HL-60 (cell line): ENCODE measurements at regions not wholly inside any gene's neighbourhood (a gene's known extent, or its start where the extent isn't known, plus 50 kb on each side); places are given as distances from the start of the nearest gene placed in this dataset.

Source experiments
- DNase-seq, 2 experiments: peaks; one replicate each; pipeline ENCODE4 v3.0.0-alpha.2; 2010 to 2020; ENCODE audit warnings: low read depth in 1 of 2, low spot score in 1 of 2
- H3K27ac ChIP-seq: fragments of 250-450 bp; sonication (Bioruptor Pico); replicated peaks from 2 replicates; pipeline ENCODE4 v1.5.1; 2020; ENCODE audit warnings: mild to moderate bottlenecking, moderate library complexity
- H3K27me3 ChIP-seq: fragments of 250-450 bp; sonication (Bioruptor Pico); 2 replicates; pipeline ENCODE4 v1.5.1; 2021; ENCODE audit warnings: mild to moderate bottlenecking, moderate library complexity; ENCODE audit not compliant: insufficient read depth, poor library complexity, severe bottlenecking
- H3K4me3 ChIP-seq: replicated peaks from 2 replicates; pipeline ENCODE4 v1.5.1; 2011; ENCODE audit warnings: mild to moderate bottlenecking, control low read depth, low read length; ENCODE audit not compliant: insufficient read depth
- GABPA ChIP-seq: IDR thresholded peaks from 2 replicates; pipeline ENCODE4 v1.6.1; 2012; ENCODE audit warnings: low read depth
- POLR2AphosphoS5 ChIP-seq: IDR thresholded peaks from 2 replicates; pipeline ENCODE4 v1.6.1; 2012; ENCODE audit warnings: low read depth
- SPI1 ChIP-seq: IDR thresholded peaks from 2 replicates; pipeline ENCODE4 v1.6.1; 2012; ENCODE audit warnings: low read depth, mild to moderate bottlenecking, borderline replicate concordance
- TF ChIP-seq, protein P1 (sequence below): IDR thresholded peaks from one replicate; pipeline ENCODE4 v1.5.1; 2011; ENCODE audit warnings: low read length, control low read depth, inconsistent platforms; ENCODE audit not compliant: insufficient read depth
- TF ChIP-seq, protein P2 (sequence below): IDR thresholded peaks from 2 replicates; pipeline ENCODE4 v1.6.1; 2012; ENCODE audit warnings: low read depth; ENCODE audit not compliant: insufficient replicate concordance

DNA sequence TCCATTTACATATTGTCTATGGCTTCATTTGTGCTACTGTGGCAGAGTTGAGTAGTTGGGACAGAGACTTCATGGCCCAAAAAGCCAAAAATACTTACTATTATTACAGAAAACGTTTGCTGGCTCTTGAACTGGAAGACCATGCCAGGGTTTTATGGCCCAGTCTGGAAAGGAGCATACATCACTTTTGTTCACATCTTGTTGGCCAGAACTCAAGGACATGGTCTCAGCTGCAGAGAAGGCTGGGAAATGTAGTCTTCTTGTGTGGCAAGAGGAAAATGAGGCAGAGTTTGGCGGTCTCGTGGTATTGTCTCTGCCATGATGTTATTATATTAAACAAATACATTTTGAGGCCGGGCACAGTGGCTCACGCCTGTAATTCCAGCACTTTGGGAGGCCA lies 509.6 kb downstream of the MED13L start:
- no peak overlapping the region for H3K4me3 ChIP-seq
- H3K27ac ChIP-seq = no peak overlapping the region
- DNase-seq = no peak
- peaks cover 4% of the 10 kb centered on the region for H3K27me3 ChIP-seq
- TF ChIP-seq SPI1 = no peak
- TF ChIP-seq POLR2AphosphoS5 = no peak
- TF ChIP-seq, protein P1, sequence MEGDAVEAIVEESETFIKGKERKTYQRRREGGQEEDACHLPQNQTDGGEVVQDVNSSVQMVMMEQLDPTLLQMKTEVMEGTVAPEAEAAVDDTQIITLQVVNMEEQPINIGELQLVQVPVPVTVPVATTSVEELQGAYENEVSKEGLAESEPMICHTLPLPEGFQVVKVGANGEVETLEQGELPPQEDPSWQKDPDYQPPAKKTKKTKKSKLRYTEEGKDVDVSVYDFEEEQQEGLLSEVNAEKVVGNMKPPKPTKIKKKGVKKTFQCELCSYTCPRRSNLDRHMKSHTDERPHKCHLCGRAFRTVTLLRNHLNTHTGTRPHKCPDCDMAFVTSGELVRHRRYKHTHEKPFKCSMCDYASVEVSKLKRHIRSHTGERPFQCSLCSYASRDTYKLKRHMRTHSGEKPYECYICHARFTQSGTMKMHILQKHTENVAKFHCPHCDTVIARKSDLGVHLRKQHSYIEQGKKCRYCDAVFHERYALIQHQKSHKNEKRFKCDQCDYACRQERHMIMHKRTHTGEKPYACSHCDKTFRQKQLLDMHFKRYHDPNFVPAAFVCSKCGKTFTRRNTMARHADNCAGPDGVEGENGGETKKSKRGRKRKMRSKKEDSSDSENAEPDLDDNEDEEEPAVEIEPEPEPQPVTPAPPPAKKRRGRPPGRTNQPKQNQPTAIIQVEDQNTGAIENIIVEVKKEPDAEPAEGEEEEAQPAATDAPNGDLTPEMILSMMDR = no peak
- TF ChIP-seq GABPA = no peak
- TF ChIP-seq, protein P2, sequence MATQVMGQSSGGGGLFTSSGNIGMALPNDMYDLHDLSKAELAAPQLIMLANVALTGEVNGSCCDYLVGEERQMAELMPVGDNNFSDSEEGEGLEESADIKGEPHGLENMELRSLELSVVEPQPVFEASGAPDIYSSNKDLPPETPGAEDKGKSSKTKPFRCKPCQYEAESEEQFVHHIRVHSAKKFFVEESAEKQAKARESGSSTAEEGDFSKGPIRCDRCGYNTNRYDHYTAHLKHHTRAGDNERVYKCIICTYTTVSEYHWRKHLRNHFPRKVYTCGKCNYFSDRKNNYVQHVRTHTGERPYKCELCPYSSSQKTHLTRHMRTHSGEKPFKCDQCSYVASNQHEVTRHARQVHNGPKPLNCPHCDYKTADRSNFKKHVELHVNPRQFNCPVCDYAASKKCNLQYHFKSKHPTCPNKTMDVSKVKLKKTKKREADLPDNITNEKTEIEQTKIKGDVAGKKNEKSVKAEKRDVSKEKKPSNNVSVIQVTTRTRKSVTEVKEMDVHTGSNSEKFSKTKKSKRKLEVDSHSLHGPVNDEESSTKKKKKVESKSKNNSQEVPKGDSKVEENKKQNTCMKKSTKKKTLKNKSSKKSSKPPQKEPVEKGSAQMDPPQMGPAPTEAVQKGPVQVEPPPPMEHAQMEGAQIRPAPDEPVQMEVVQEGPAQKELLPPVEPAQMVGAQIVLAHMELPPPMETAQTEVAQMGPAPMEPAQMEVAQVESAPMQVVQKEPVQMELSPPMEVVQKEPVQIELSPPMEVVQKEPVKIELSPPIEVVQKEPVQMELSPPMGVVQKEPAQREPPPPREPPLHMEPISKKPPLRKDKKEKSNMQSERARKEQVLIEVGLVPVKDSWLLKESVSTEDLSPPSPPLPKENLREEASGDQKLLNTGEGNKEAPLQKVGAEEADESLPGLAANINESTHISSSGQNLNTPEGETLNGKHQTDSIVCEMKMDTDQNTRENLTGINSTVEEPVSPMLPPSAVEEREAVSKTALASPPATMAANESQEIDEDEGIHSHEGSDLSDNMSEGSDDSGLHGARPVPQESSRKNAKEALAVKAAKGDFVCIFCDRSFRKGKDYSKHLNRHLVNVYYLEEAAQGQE = no peak

DNA sequence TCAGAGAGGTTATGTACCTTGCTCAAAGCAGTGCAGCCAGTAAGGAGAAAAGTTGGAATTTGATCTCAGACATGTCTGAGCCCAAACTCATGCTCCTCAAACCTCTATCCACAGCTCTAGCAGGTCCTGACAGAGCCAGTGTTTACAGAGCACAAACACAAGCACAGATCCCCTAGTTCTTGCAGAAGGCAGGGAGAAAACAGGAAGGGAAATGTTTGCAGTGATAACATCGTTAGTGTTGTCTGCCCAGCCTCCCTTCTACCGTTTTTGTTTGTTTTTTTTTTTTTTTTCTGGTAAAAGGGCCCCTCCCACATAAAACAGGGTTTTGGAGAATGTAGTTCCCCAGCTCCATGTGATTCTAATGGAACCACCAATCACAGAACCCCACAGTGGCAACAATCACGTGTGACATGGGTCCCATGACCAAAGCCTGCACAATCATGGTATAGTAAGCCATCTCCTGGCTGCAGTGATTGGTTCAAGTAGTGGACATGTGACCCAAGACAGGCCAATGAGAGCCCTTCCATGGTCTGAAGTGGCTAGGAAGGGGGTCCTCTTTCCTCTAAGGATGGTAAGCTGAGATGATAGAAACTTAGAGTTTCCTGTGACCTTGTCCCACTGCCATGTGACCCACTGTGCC lies 513.4 kb downstream of the MED13L start:
- no peak overlapping the region for H3K27ac ChIP-seq
- no peak overlapping the region for H3K4me3 ChIP-seq
- TF ChIP-seq POLR2AphosphoS5 (no peak), GABPA (no peak), SPI1 (no peak)
- TF ChIP-seq, protein P1 = no peak
- TF ChIP-seq, protein P2 = no peak
- DNase-seq = no peak
- no peaks in the 10 kb centered on the region for H3K27me3 ChIP-seq

DNA sequence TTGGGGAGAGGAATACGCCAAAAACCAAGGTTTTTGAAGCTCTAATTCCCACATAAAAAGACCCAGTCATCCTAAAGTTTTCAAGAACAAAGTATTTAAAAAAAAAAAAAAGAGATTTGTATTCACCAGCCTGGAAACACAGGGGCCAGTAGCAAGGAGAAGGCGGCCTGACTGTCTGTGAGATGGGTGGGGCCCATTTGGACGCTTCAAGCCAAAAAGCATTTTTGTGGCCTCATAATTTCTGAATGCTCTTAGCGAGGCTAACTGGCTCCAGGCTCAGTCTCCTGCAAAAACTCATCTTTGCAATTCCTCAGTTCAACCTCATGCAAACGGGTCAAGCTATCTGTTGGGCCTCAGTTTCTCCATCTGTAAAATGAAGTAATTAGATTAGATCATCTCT lies 514.1 kb downstream of the MED13L start:
- no peak for DNase-seq
- H3K27ac ChIP-seq = no peak overlapping the region
- no peaks in the 10 kb centered on the region for H3K27me3 ChIP-seq
- TF ChIP-seq GABPA = no peak
- TF ChIP-seq, protein P2 = no peak
- TF ChIP-seq POLR2AphosphoS5 = no peak
- no peak for TF ChIP-seq SPI1
- TF ChIP-seq, protein P1 = no peak
- H3K4me3 ChIP-seq = no peak overlapping the region
